Smooth muscle cell (in vitro differentiated cells): ENCODE measurements at regions not wholly inside any gene's neighbourhood (a gene's known extent, or its start where the extent isn't known, plus 50 kb on each side); places are given as distances from the start of the nearest gene placed in this dataset.
A peak's percentile ranks its signal among the peaks of the same experiment; 100 is the strongest.

ENCODE experiments used
- DNase-seq: peaks from one replicate; lab custom pipeline; 2025; ENCODE audit not compliant: unreplicated experiment; lab: John Stamatoyannopoulos, UW
- H2AFZ ChIP-seq: fragments of 200-600 bp; sonication (generic); 2 replicates; pipeline ENCODE4 v1.6.0; 2016; ENCODE audit warnings: antibody characterized with exemption, low read depth, mild to moderate bottlenecking
- H3F3A ChIP-seq: fragments of 200-600 bp; sonication (generic); 2 replicates; pipeline ENCODE4 v1.6.0; 2017; ENCODE audit warnings: antibody characterized with exemption, low read depth
- H3K27ac ChIP-seq: fragments of 200-600 bp; sonication (generic); 2 replicates; pipeline ENCODE4 v1.5.1; 2016; ENCODE audit warnings: low read depth, mild to moderate bottlenecking
- H3K27me3 ChIP-seq: fragments of 200-600 bp; sonication (generic); 2 replicates; pipeline ENCODE4 v1.6.1; 2016; ENCODE audit warnings: low read depth, mild to moderate bottlenecking
- H3K36me3 ChIP-seq: fragments of 200-600 bp; sonication (generic); 2 replicates; pipeline ENCODE4 v1.5.1; 2016; ENCODE audit warnings: low read depth
- H3K4me1 ChIP-seq: fragments of 200-600 bp; sonication (generic); 2 replicates; pipeline ENCODE4 v1.5.1; 2016; ENCODE audit warnings: low read depth
- H3K4me2 ChIP-seq: fragments of 200-600 bp; sonication (generic); 2 replicates; pipeline ENCODE4 v1.6.0; 2016; ENCODE audit warnings: mild to moderate bottlenecking
- H3K4me3 ChIP-seq: fragments of 200-600 bp; sonication (generic); 2 replicates; pipeline ENCODE4 v1.5.1; 2016; ENCODE audit warnings: mild to moderate bottlenecking
- H3K79me2 ChIP-seq: fragments of 200-600 bp; sonication (generic); 2 replicates; pipeline ENCODE4 v1.6.0; 2016; ENCODE audit warnings: low read depth, mild to moderate bottlenecking
- H3K9ac ChIP-seq: fragments of 200-600 bp; sonication (generic); 2 replicates; pipeline ENCODE4 v1.6.0; 2016; ENCODE audit warnings: low read depth
- H3K9me3 ChIP-seq: fragments of 200-600 bp; sonication (generic); replicated peaks from 2 replicates; pipeline ENCODE4 v1.5.1; 2016; ENCODE audit warnings: low read depth
- H4K20me1 ChIP-seq: fragments of 200-600 bp; sonication (generic); 2 replicates; pipeline ENCODE4 v1.6.0; 2016; ENCODE audit warnings: low read depth
- CTCF ChIP-seq: fragments of 200-600 bp; sonication (generic); IDR thresholded peaks from 2 replicates; pipeline ENCODE4 v1.5.1; 2017; ENCODE audit warnings: borderline replicate concordance, mild to moderate bottlenecking, antibody characterized with exemption; ENCODE audit not compliant: insufficient read depth, poor library complexity, severe bottlenecking
- WGBS: methylation state at CpG from one replicate; pipeline ENCODE4 v1.1.7; 2016; ENCODE audit warnings: low lambda C conversion rate; 5-methylcytosine and 5-hydroxymethylcytosine counted together

DNA sequence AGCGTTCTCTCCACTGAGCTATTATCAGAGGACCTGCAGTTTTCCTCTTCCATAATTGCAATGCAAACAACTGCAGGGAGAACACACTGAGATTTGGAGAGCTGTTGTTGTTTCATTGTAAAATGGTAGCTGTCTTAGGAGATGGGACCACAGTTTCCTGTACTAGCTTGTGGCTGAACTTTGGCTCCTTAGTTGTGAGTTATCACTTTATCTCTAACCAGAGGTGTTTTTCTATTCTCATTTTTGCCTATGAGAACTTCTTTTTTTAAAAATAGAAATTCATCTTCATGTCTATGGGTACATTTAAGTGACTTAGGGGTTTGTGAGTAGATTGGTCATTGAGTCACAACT lies 216.5 kb downstream of the SLC38A4 start:
- 68% methylated on average over 1 of the region's 1 CpG for WGBS
- no peaks in the 10 kb centered on the region for H3K4me1 ChIP-seq

DNA sequence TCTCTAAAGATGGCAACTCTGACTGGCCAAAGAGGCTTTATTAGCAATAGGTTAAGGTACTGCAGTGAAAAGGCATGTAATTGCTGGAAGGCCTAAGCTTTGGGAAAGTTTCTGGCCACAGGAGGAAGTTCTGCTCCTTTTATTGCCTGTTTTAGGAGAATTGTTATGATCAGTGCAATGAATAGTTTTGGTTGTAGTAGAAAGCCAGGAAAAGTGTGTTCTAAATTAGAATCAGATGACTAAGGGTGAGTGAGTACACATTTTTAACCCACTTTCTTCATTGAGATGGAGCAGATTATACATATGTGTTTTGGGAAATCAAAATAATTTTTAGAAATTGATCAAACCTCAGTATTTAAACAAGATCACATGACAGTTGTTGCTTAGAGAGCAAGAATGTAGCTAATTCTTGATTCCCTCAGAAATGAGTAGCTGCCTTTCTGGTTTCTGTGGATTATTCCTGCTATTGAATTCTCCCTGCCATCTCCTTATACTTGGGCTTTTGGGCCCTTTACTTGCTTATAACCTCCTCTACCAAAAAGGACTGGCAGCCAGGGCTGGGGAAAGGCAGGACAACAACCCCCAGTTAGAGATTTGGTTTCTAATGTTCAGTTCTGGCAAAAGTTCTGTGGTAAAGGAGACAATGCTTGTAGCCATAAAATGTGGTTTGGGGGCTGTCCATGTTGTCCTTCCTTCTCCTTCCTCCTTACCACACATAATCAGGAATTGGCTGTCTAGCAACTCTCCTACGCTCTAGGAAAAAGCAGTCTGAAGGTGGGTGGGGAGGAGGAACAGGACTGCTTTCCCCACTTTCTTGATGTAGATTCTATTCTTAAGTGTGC lies 217.1 kb downstream of the SLC38A4 start:
- H3K36me3 ChIP-seq: no peaks in the 10 kb centered on the region
- peak overlapping the region; percentile 32 for H3K4me2 ChIP-seq

More for the DNA sequence above, 216.5 kb downstream of the SLC38A4 start:
- Histone ChIP-seq H3K79me2 (no peaks in the 10 kb centered on the region), H3K9ac (no peak overlapping the region), H3K4me3 (no peak overlapping the region), H3F3A (peaks cover 8% of the 10 kb centered on the region), H3K27me3 (no peaks in the 10 kb centered on the region), H3K36me3 (no peaks in the 10 kb centered on the region), H3K9me3 (no peaks in the 10 kb centered on the region), H2AFZ (peak overlapping the region; percentile 57), H4K20me1 (no peaks in the 10 kb centered on the region), H3K27ac (peak overlapping the region; percentile 74), H3K4me2 (peak overlapping the region; percentile 32)
- no peak for TF ChIP-seq CTCF
- no peak for DNase-seq

GRCh38 chr12:46604684-46605083 lies 221.1 kb downstream of the SLC38A4 start:
- Histone ChIP-seq H3F3A (peaks cover 6% of the 10 kb centered on the region), H3K4me3 (no peak overlapping the region), H3K4me2 (no peak overlapping the region), H3K27me3 (no peaks in the 10 kb centered on the region), H4K20me1 (no peaks in the 10 kb centered on the region), H3K4me1 (no peaks in the 10 kb centered on the region), H2AFZ (no peak overlapping the region), H3K79me2 (no peaks in the 10 kb centered on the region), H3K9ac (no peak overlapping the region), H3K27ac (no peak overlapping the region), H3K9me3 (no peaks in the 10 kb centered on the region), H3K36me3 (no peaks in the 10 kb centered on the region)
- DNase-seq: no peak
- WGBS: 95% methylated on average over 4 of the region's 4 CpGs
- no peak for TF ChIP-seq CTCF

More for the DNA sequence above, 217.1 kb downstream of the SLC38A4 start:
- H3K27ac ChIP-seq: peak overlapping the region; percentile 74
- H3F3A ChIP-seq: peaks cover 8% of the 10 kb centered on the region
- DNase-seq: no peak
- H3K9me3 ChIP-seq: no peaks in the 10 kb centered on the region
- H3K27me3 ChIP-seq: no peaks in the 10 kb centered on the region
- H4K20me1 ChIP-seq: no peaks in the 10 kb centered on the region
- H2AFZ ChIP-seq: peak overlapping the region; percentile 57
- H3K79me2 ChIP-seq: no peaks in the 10 kb centered on the region
- TF ChIP-seq CTCF: no peak
- H3K4me1 ChIP-seq: no peaks in the 10 kb centered on the region
- 57% methylated on average over 1 of the region's 1 CpG for WGBS
- no peak overlapping the region for H3K4me3 ChIP-seq
- no peak overlapping the region for H3K9ac ChIP-seq
